Panc1 (cell line): ENCODE measurements at regions not wholly inside any gene's neighbourhood (a gene's known extent, or its start where the extent isn't known, plus 50 kb on each side); places are given as distances from the start of the nearest gene placed in this dataset.

Source experiments
- ATAC-seq: fragments of 200-7000 bp; cut with Tn5 transposase; 2 replicates; pipeline ENCODE4 v1.9.1; 2020; ENCODE audit warnings: mild to moderate bottlenecking, moderate library complexity
- BruUV-seq: library from RNA; stranded (reverse); fragments of 400-500 nt; replicated peaks from 2 replicates; lab custom pipeline; 2021; lab: Mats Ljungman, UMichigan
- CTCF ChIA-PET: fragments of 300-600 bp; sonication (Branson Sonifier 250); formaldehyde crosslinking; loops from one replicate; lab custom pipeline; 2022; ENCODE audit warnings: antibody characterized with exemption; lab: Charles Lee
- POLR2A ChIA-PET: fragments of 300-600 bp; sonication (Branson Sonifier 250); formaldehyde crosslinking; loops from one replicate; lab custom pipeline; 2022; ENCODE audit warnings: antibody characterized with exemption; lab: Charles Lee
- DNase-seq: peaks from one replicate; pipeline ENCODE4 v3.0.0-alpha.2; 2010; ENCODE audit warnings: low read depth, low spot score
- H3K27ac ChIP-seq: 2 replicates; pipeline ENCODE4 v1.5.1; 2011; ENCODE audit warnings: mild to moderate bottlenecking, low read length, inconsistent platforms
- H3K27me3 ChIP-seq: fragments of 200-500 bp; sonication (Bioruptor generic); 2 replicates; pipeline ENCODE4 v1.6.0; 2014; ENCODE audit warnings: low read length, inconsistent platforms; ENCODE audit not compliant: control insufficient read depth, insufficient read depth
- H3K36me3 ChIP-seq: fragments of 200-500 bp; sonication (Bioruptor generic); 2 replicates; pipeline ENCODE4 v1.5.1; 2014; ENCODE audit warnings: inconsistent platforms, mild to moderate bottlenecking, low read length, moderate library complexity; ENCODE audit not compliant: control insufficient read depth, insufficient read depth
- H3K4me1 ChIP-seq: 2 replicates; pipeline ENCODE4 v1.5.1; 2011; ENCODE audit warnings: inconsistent platforms, mild to moderate bottlenecking, low read length, moderate library complexity; ENCODE audit not compliant: control insufficient read depth, insufficient read depth
- H3K4me3 ChIP-seq, 2 experiments: 2 replicates each; pipeline ENCODE4 v1.5.1; 2011 to 2012; ENCODE audit warnings: low read depth in 2 of 2, low read length in 2 of 2, mild to moderate bottlenecking in 2 of 2, inconsistent platforms in 1 of 2, moderate library complexity in 1 of 2
- H3K9me3 ChIP-seq: fragments of 200-500 bp; sonication (Bioruptor generic); 2 replicates; pipeline ENCODE4 v1.5.1; 2014; ENCODE audit warnings: low read depth, mild to moderate bottlenecking, inconsistent platforms, low read length, moderate library complexity; ENCODE audit not compliant: control insufficient read depth, insufficient read depth
- POLR2AphosphoS5 ChIP-seq: IDR thresholded peaks from 2 replicates; pipeline ENCODE4 v1.6.1; 2012; ENCODE audit warnings: mild to moderate bottlenecking, low read depth, low read length, moderate library complexity
- REST ChIP-seq, 2 experiments: IDR thresholded peaks; 2 replicates each; pipeline ENCODE4 v1.6.1; 2011 to 2012; ENCODE audit warnings: low read depth in 2 of 2, control low read depth in 1 of 2, low read length in 1 of 2, mild to moderate bottlenecking in 1 of 2, moderate library complexity in 1 of 2; ENCODE audit not compliant: insufficient read depth in 1 of 2
- SIN3A ChIP-seq: IDR thresholded peaks from 2 replicates; pipeline ENCODE4 v1.6.1; 2012; ENCODE audit warnings: low read depth, mild to moderate bottlenecking, low read length, moderate library complexity, borderline replicate concordance; ENCODE audit not compliant: insufficient read depth
- TCF7L2 ChIP-seq: IDR thresholded peaks from 2 replicates; pipeline ENCODE4 v1.6.1; 2011; ENCODE audit warnings: mild to moderate bottlenecking, low read depth, low read length, inconsistent platforms
- in situ Hi-C: cut with HindIII; loops from 2 replicates; pipeline ENCODE4 v1.10.0; 2016; ENCODE audit warnings: low sequenced_read_pairs, low pct_unique_long_range_greater_than_20kb
- intact Hi-C: fragments of 100-400 bp; cut with micrococcal nuclease; formaldehyde crosslinking; loops from one replicate; pipeline ENCODE4 v1.10.0; 2022; ENCODE audit not compliant: unreplicated experiment
- TF ChIP-seq, protein P1 (sequence below): fragments of 450-650 bp; IDR thresholded peaks from 2 replicates; pipeline ENCODE4 v1.5.1; 2017; ENCODE audit warnings: mild to moderate bottlenecking

DNA sequence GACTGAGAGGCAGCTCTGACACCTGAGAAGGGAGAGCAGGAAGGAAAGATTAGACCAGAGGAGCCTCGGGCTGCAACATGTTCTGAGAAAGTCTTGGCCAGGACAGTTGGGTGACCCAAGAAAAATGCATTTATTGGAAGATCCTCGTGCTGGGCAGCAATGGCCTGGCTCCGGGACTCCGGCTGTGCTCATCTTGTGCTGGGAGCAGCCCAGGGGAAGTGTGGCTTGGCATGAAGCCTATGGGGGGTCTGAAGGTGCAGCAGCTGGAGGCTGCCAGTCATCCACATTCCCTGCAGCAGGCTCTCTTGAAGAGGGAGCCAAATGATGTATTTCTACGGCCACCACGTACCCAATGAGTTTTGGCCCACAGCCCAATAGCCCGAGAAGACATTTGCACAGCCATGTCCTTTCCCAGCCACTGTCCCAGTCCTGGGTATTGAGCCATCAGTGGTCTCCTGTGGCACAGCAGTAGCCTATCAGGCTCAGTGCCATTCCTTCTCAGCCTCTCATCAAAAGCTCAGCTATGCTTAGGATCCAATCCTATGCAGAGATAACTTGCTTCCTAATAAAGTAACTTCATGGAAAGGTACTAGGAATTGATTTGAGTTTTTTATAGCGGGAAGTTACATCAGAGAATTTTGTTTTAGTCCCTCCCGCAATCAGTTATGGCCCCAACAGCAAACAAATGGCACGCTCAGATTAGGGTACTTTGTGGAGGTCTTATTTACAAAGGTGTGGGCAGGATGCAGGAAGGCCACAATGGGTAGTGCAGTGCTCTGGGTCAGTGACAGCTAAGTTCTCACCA, 76.0 kb upstream of the MEDAG start:
- no peak for DNase-seq
- no peaks in the 10 kb centered on the region for H3K27me3 ChIP-seq
- H3K9me3 ChIP-seq: no peaks in the 10 kb centered on the region
- no peak overlapping the region for H3K4me3 ChIP-seq
- intact Hi-C loops (no loop called here), in situ Hi-C loops (no loop called here)
- peak overlapping the region; percentile 91 for H3K27ac ChIP-seq
- no peak for ATAC-seq
- H3K36me3 ChIP-seq: no peaks in the 10 kb centered on the region
- peaks cover 40% of the 10 kb centered on the region for H3K4me1 ChIP-seq
- CTCF ChIA-PET: interaction anchor here (0.6 kb wide), 1 partner anchor 36 kb away, joined by 4 read pairs; no protein-coding TSS in a partner anchor
- no TSS peak for BruUV-seq
- TF ChIP-seq REST (IDR thresholded peaks at IDR 0.05; ENCODE audit: insufficient read depth in 1 of 2, low read depth in 2 of 2, low read length in 1 of 2): no peak
- TF ChIP-seq SIN3A: no peak
- TF ChIP-seq TCF7L2: no peak
- TF ChIP-seq, protein P1, sequence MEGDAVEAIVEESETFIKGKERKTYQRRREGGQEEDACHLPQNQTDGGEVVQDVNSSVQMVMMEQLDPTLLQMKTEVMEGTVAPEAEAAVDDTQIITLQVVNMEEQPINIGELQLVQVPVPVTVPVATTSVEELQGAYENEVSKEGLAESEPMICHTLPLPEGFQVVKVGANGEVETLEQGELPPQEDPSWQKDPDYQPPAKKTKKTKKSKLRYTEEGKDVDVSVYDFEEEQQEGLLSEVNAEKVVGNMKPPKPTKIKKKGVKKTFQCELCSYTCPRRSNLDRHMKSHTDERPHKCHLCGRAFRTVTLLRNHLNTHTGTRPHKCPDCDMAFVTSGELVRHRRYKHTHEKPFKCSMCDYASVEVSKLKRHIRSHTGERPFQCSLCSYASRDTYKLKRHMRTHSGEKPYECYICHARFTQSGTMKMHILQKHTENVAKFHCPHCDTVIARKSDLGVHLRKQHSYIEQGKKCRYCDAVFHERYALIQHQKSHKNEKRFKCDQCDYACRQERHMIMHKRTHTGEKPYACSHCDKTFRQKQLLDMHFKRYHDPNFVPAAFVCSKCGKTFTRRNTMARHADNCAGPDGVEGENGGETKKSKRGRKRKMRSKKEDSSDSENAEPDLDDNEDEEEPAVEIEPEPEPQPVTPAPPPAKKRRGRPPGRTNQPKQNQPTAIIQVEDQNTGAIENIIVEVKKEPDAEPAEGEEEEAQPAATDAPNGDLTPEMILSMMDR: no peak
- no peak for TF ChIP-seq POLR2AphosphoS5
- POLR2A ChIA-PET: no interaction called here

GRCh38 chr13:30830638-30830965, 75.5 kb upstream of the MEDAG start:
- no TSS peak for BruUV-seq
- intact Hi-C loops (no loop called here), in situ Hi-C loops (no loop called here)
- no peak overlapping the region for H3K4me3 ChIP-seq
- ChIA-PET POLR2A (no interaction called here), CTCF (interaction anchor here (0.6 kb wide), 1 partner anchor 36 kb away, joined by 4 read pairs; no protein-coding TSS in a partner anchor)
- ATAC-seq: peak; percentile 23; the same call in 1 of the 2 replicates
- TF ChIP-seq POLR2AphosphoS5 (no peak), SIN3A (no peak), TCF7L2 (no peak), REST (IDR thresholded peaks at IDR 0.05; ENCODE audit: insufficient read depth in 1 of 2, low read depth in 2 of 2, low read length in 1 of 2) (no peak)
- TF ChIP-seq, protein P1: no peak
- no peaks in the 10 kb centered on the region for H3K9me3 ChIP-seq
- H3K36me3 ChIP-seq: no peaks in the 10 kb centered on the region
- H3K27ac ChIP-seq: peak overlapping the region; percentile 91
- DNase-seq: no peak
- no peaks in the 10 kb centered on the region for H3K27me3 ChIP-seq
- peaks cover 40% of the 10 kb centered on the region for H3K4me1 ChIP-seq
